Loucy (cell line): ENCODE measurements at regions not wholly inside any gene's neighbourhood (a gene's known extent, or its start where the extent isn't known, plus 50 kb on each side); places are given as distances from the start of the nearest gene placed in this dataset.

Source experiments
- EZH2phosphoT487 ChIP-seq: fragments of 200-600 bp; IDR thresholded peaks from 2 replicates; pipeline ENCODE4 v1.6.1; 2018; ENCODE audit warnings: antibody characterized with exemption, mild to moderate bottlenecking, moderate library complexity, borderline replicate concordance
- TF ChIP-seq, protein P1 (sequence below): fragments of 200-600 bp; sonication (generic); conservative IDR thresholded peaks from 2 replicates; pipeline ENCODE4 v1.5.1; 2014; ENCODE audit warnings: mild to moderate bottlenecking, antibody characterized with exemption, low read length

DNA sequence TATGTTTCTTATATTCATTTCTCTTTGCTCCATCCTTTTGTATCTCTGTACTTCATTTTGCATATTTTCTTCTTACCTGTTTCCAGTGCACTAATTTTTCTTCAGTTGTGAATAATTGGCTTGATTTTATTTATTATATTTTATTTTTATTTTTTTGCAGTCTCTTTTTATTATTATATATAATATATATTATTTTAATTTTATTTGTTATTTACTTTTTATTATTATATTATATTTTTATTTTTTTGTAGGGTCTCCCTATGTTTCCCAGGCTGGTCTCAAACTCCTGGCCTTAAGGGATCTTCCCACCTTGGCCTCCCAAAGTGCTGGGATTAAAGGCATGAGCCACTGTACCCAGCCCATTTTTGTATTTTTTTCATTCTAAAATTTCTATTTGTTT is 213.1 kb upstream of the TSC22D2 start:
- TF ChIP-seq, protein P1, sequence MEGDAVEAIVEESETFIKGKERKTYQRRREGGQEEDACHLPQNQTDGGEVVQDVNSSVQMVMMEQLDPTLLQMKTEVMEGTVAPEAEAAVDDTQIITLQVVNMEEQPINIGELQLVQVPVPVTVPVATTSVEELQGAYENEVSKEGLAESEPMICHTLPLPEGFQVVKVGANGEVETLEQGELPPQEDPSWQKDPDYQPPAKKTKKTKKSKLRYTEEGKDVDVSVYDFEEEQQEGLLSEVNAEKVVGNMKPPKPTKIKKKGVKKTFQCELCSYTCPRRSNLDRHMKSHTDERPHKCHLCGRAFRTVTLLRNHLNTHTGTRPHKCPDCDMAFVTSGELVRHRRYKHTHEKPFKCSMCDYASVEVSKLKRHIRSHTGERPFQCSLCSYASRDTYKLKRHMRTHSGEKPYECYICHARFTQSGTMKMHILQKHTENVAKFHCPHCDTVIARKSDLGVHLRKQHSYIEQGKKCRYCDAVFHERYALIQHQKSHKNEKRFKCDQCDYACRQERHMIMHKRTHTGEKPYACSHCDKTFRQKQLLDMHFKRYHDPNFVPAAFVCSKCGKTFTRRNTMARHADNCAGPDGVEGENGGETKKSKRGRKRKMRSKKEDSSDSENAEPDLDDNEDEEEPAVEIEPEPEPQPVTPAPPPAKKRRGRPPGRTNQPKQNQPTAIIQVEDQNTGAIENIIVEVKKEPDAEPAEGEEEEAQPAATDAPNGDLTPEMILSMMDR = no peak
- TF ChIP-seq EZH2phosphoT487 = no peak
